Fibroblast of peridontal ligament (primary cell): ENCODE measurements at regions not wholly inside any gene's neighbourhood (a gene's known extent, or its start where the extent isn't known, plus 50 kb on each side); places are given as distances from the start of the nearest gene placed in this dataset.

ENCODE experiments used
- DNase-seq: peaks from one replicate; pipeline ENCODE4 v3.0.0-alpha.2; 2010; ENCODE audit errors: extremely low read depth

GRCh38 chr10:34866848-34867247 is 51.8 kb upstream of the PARD3 start:
- no peak for DNase-seq
